ENCODE measurements at regions not wholly inside any gene's neighbourhood (a gene's known extent, or its start where the extent isn't known, plus 50 kb on each side); places are given as distances from the start of the nearest gene placed in this dataset.

- TF ChIP-seq, protein P1, sequence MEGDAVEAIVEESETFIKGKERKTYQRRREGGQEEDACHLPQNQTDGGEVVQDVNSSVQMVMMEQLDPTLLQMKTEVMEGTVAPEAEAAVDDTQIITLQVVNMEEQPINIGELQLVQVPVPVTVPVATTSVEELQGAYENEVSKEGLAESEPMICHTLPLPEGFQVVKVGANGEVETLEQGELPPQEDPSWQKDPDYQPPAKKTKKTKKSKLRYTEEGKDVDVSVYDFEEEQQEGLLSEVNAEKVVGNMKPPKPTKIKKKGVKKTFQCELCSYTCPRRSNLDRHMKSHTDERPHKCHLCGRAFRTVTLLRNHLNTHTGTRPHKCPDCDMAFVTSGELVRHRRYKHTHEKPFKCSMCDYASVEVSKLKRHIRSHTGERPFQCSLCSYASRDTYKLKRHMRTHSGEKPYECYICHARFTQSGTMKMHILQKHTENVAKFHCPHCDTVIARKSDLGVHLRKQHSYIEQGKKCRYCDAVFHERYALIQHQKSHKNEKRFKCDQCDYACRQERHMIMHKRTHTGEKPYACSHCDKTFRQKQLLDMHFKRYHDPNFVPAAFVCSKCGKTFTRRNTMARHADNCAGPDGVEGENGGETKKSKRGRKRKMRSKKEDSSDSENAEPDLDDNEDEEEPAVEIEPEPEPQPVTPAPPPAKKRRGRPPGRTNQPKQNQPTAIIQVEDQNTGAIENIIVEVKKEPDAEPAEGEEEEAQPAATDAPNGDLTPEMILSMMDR (IDR thresholded peaks at IDR 0.05), result no peak
- no peak for TF ChIP-seq EP300 (IDR thresholded peaks at IDR 0.05)
These were observed 308.2 kb upstream of the FBXO33 start for GRCh38 chr14:39740454-39740853.

Measured in stomach (tissue), 4 donors.